ENCODE measurements at regions not wholly inside any gene's neighbourhood (a gene's known extent, or its start where the extent isn't known, plus 50 kb on each side); places are given as distances from the start of the nearest gene placed in this dataset.

GRCh38 chr1:69258842-69259241 lies 308.9 kb upstream of the LRRC7 start:
- H3K4me1 Mint-ChIP-seq: no peaks in the 10 kb centered on the region
- ChIA-PET POLR2A (no interaction called here), CTCF (no interaction called here)
- TF ChIP-seq ATF1 (CRISPR knock-in tag; IDR thresholded peaks at IDR 0.05) (no peak), FOXP4 (CRISPR knock-in tag; IDR thresholded peaks at IDR 0.05) (no peak), AR (CRISPR knock-in tag; IDR thresholded peaks at IDR 0.05) (no peak), JUN (CRISPR knock-in tag; IDR thresholded peaks at IDR 0.05) (no peak), ZNF138 (CRISPR knock-in tag; conservative IDR thresholded peaks at IDR 0.05) (no peak), SMAD3 (CRISPR knock-in tag; IDR thresholded peaks at IDR 0.05; ENCODE audit: borderline replicate concordance) (no peak), ZNF512 (CRISPR knock-in tag; IDR thresholded peaks at IDR 0.05; ENCODE audit: borderline replicate concordance) (no peak), E2F5 (CRISPR knock-in tag; IDR thresholded peaks at IDR 0.05) (no peak), CREM (CRISPR knock-in tag; IDR thresholded peaks at IDR 0.05) (no peak), RELA (CRISPR knock-in tag; IDR thresholded peaks at IDR 0.05; ENCODE audit: borderline replicate concordance) (no peak), MXD4 (CRISPR knock-in tag; IDR thresholded peaks at IDR 0.05; ENCODE audit: borderline replicate concordance) (no peak), USF2 (CRISPR knock-in tag; IDR thresholded peaks at IDR 0.05) (no peak), GTF2I (CRISPR knock-in tag; conservative IDR thresholded peaks at IDR 0.05) (no peak), ZNF416 (CRISPR knock-in tag; IDR thresholded peaks at IDR 0.05) (no peak), AFF4 (CRISPR knock-in tag; IDR thresholded peaks at IDR 0.05; ENCODE audit: borderline replicate concordance) (no peak)
- H3K36me3 Mint-ChIP-seq: no peaks in the 10 kb centered on the region
- no peak overlapping the region for H3K27ac Mint-ChIP-seq
- H3K27me3 Mint-ChIP-seq (ENCODE audit: low read depth): no peaks in the 10 kb centered on the region
- ATAC-seq: no peak
- H3K9me3 Mint-ChIP-seq: peaks cover 8% of the 10 kb centered on the region
- no peak overlapping the region for H3K4me3 Mint-ChIP-seq
- no peak for DNase-seq (ENCODE audit: low spot score)

All from WTC11 (cell line).